MM.1S (cell line): ENCODE measurements at regions not wholly inside any gene's neighbourhood (a gene's known extent, or its start where the extent isn't known, plus 50 kb on each side); places are given as distances from the start of the nearest gene placed in this dataset.

Experiments used
- DNase-seq: peaks from one replicate; pipeline ENCODE4 v3.0.0-alpha.2; 2015
- H2AFZ ChIP-seq: fragments of 300-600 bp; sonication (generic); 2 replicates; pipeline ENCODE4 v1.6.0; 2016; ENCODE audit warnings: antibody characterized with exemption, low read length
- H3F3A ChIP-seq: fragments of 300-600 bp; sonication (generic); 2 replicates; pipeline ENCODE4 v1.6.1; 2016; ENCODE audit warnings: mild to moderate bottlenecking, antibody characterized with exemption, low read length, moderate library complexity, mixed read lengths; ENCODE audit not compliant: insufficient read depth
- H3K27ac ChIP-seq: fragments of 300-600 bp; sonication (generic); 2 replicates; pipeline ENCODE4 v1.5.1; 2016; ENCODE audit warnings: mild to moderate bottlenecking, low read length
- H3K27me3 ChIP-seq: fragments of 300-600 bp; sonication (generic); replicated peaks from 2 replicates; pipeline ENCODE4 v1.6.0; 2016; ENCODE audit warnings: low read length; ENCODE audit not compliant: insufficient read depth
- H3K36me3 ChIP-seq: fragments of 300-600 bp; sonication (generic); replicated peaks from 2 replicates; pipeline ENCODE4 v1.6.1; 2016; ENCODE audit warnings: mild to moderate bottlenecking, low read length, mixed read lengths; ENCODE audit not compliant: insufficient read depth
- H3K4me1 ChIP-seq: fragments of 300-600 bp; sonication (generic); 2 replicates; pipeline ENCODE4 v1.6.1; 2016; ENCODE audit warnings: low read length, mixed read lengths
- H3K4me2 ChIP-seq: fragments of 300-600 bp; sonication (generic); 2 replicates; pipeline ENCODE4 v1.6.0; 2016; ENCODE audit warnings: low read depth, low read length
- H3K4me3 ChIP-seq: fragments of 300-600 bp; sonication (generic); 2 replicates; pipeline ENCODE4 v1.5.1; 2016; ENCODE audit warnings: low read length, mixed read lengths
- H3K79me2 ChIP-seq: fragments of 300-600 bp; sonication (generic); 2 replicates; pipeline ENCODE4 v1.6.1; 2016; ENCODE audit warnings: mixed run types, low read length, mixed read lengths
- H3K9ac ChIP-seq: fragments of 300-600 bp; sonication (generic); 2 replicates; pipeline ENCODE4 v1.6.1; 2016; ENCODE audit warnings: low read length, mixed read lengths
- H3K9me2 ChIP-seq: fragments of 300-600 bp; sonication (generic); replicated peaks from 2 replicates; pipeline ENCODE4 v1.6.1; 2016; ENCODE audit warnings: mild to moderate bottlenecking, low read length, mixed read lengths; ENCODE audit not compliant: insufficient read depth
- H3K9me3 ChIP-seq: fragments of 300-600 bp; sonication (generic); replicated peaks from 2 replicates; pipeline ENCODE4 v1.6.1; 2016; ENCODE audit warnings: mild to moderate bottlenecking, low read length, mixed read lengths; ENCODE audit not compliant: insufficient read depth
- H4K20me1 ChIP-seq: fragments of 300-600 bp; sonication (generic); 2 replicates; pipeline ENCODE4 v1.6.1; 2016; ENCODE audit warnings: mild to moderate bottlenecking, low read length, moderate library complexity, mixed read lengths; ENCODE audit not compliant: insufficient read depth
- EZH2 ChIP-seq: fragments of 300-600 bp; sonication (generic); optimal IDR thresholded peaks from 2 replicates; pipeline ENCODE3; 2017; ENCODE audit warnings: low read depth, mild to moderate bottlenecking, antibody characterized with exemption, low read length, mixed read lengths
- EZH2phosphoT487 ChIP-seq: fragments of 300-600 bp; sonication (generic); IDR thresholded peaks from 2 replicates; pipeline ENCODE4 v1.6.1; 2018; ENCODE audit warnings: antibody characterized with exemption, low read length
- TF ChIP-seq, protein P1 (sequence below): fragments of 300-600 bp; sonication (generic); IDR thresholded peaks from 2 replicates; pipeline ENCODE4 v1.5.1; 2016; ENCODE audit warnings: antibody characterized with exemption, low read length, mixed read lengths

DNA sequence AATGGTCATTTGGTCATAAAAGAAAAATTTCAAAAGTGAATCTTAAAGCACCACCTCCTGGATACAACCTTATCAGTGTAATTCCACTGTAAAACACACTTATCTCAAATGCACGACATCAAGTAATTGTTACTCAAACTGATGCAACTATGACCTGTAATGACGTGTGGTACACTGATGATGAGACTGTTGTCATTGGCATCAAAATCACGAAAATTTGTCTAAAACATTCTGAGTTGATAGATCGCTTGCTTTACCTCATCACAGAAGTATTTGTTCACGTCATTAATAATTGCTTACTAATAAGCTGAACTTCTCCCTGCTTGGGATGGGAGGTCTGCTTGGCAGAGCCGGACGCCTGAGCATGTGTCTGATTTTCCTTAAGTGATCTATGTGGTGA lies 221.8 kb upstream of the KLF6 start:
- Histone ChIP-seq H3K79me2 (no peaks in the 10 kb centered on the region), H3K4me3 (no peak overlapping the region), H3K4me2 (no peak overlapping the region), H4K20me1 (no peaks in the 10 kb centered on the region), H3K36me3 (no peaks in the 10 kb centered on the region), H3K9me3 (no peaks in the 10 kb centered on the region), H2AFZ (no peak overlapping the region), H3K27me3 (no peaks in the 10 kb centered on the region), H3F3A (no peaks in the 10 kb centered on the region), H3K9me2 (no peaks in the 10 kb centered on the region), H3K4me1 (no peaks in the 10 kb centered on the region), H3K27ac (no peak overlapping the region), H3K9ac (no peak overlapping the region)
- TF ChIP-seq, protein P1, sequence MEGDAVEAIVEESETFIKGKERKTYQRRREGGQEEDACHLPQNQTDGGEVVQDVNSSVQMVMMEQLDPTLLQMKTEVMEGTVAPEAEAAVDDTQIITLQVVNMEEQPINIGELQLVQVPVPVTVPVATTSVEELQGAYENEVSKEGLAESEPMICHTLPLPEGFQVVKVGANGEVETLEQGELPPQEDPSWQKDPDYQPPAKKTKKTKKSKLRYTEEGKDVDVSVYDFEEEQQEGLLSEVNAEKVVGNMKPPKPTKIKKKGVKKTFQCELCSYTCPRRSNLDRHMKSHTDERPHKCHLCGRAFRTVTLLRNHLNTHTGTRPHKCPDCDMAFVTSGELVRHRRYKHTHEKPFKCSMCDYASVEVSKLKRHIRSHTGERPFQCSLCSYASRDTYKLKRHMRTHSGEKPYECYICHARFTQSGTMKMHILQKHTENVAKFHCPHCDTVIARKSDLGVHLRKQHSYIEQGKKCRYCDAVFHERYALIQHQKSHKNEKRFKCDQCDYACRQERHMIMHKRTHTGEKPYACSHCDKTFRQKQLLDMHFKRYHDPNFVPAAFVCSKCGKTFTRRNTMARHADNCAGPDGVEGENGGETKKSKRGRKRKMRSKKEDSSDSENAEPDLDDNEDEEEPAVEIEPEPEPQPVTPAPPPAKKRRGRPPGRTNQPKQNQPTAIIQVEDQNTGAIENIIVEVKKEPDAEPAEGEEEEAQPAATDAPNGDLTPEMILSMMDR: no peak
- no peak for TF ChIP-seq EZH2phosphoT487
- TF ChIP-seq EZH2: no peak
- DNase-seq: no peak

DNA sequence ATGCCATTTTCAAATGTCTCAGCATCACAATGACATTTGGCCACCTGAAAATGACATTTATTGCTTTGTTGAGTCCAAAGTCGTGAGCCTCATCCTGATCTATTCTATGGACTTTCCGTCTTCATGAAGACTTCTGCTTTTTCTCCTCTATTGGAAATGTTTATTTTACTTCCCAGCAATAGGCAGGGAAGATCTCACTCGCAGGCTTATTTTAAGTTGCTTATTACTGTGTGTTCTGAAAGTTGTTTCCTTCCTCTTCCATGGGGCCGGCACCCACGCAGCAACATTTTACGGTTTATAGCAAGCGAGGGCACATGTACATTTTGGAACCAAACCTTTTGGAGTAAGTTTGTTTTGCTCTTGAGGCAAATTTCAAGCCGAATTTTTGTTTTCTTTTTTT lies 221.0 kb upstream of the KLF6 start:
- H3K9ac ChIP-seq: no peak overlapping the region
- H3F3A ChIP-seq: no peaks in the 10 kb centered on the region
- no peaks in the 10 kb centered on the region for H3K36me3 ChIP-seq
- no peak overlapping the region for H3K4me2 ChIP-seq
- H3K4me1 ChIP-seq: no peaks in the 10 kb centered on the region
- no peak overlapping the region for H2AFZ ChIP-seq
- DNase-seq: no peak
- H3K9me2 ChIP-seq: no peaks in the 10 kb centered on the region
- no peaks in the 10 kb centered on the region for H4K20me1 ChIP-seq
- H3K9me3 ChIP-seq: no peaks in the 10 kb centered on the region
- no peaks in the 10 kb centered on the region for H3K79me2 ChIP-seq
- H3K27ac ChIP-seq: no peak overlapping the region
- no peaks in the 10 kb centered on the region for H3K27me3 ChIP-seq
- TF ChIP-seq EZH2phosphoT487 (no peak), EZH2 (no peak)
- TF ChIP-seq, protein P1: no peak
- H3K4me3 ChIP-seq: no peak overlapping the region

DNA sequence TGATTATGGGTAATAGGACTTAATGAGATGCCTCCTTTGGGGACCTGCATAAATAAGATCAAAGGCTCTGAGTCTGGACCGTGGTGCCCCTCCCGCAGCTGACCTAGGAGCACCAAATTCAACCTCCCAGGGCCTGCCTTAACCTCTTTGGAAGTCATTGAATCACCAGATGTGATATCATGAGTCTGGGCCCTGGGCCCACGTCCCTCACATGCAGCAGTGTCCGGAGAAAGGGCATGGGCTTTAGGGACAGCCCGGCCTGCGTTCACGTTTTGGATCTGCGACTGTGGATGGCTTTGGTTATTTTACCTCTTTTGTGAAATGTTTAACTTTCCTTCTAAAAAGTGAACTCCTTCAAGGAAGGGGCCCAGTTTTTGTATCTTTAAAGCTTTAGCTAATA lies 220.0 kb upstream of the KLF6 start:
- DNase-seq: no peak
- TF ChIP-seq EZH2phosphoT487 (no peak), EZH2 (no peak)
- TF ChIP-seq, protein P1: no peak
- no peaks in the 10 kb centered on the region for H3K79me2 ChIP-seq
- H3K4me1 ChIP-seq: no peaks in the 10 kb centered on the region
- H3K27me3 ChIP-seq: no peaks in the 10 kb centered on the region
- H3K9me3 ChIP-seq: no peaks in the 10 kb centered on the region
- H3K4me2 ChIP-seq: no peak overlapping the region
- H2AFZ ChIP-seq: no peak overlapping the region
- H4K20me1 ChIP-seq: no peaks in the 10 kb centered on the region
- no peak overlapping the region for H3K27ac ChIP-seq
- H3K4me3 ChIP-seq: no peak overlapping the region
- H3K36me3 ChIP-seq: no peaks in the 10 kb centered on the region
- H3K9me2 ChIP-seq: no peaks in the 10 kb centered on the region
- no peaks in the 10 kb centered on the region for H3F3A ChIP-seq
- H3K9ac ChIP-seq: no peak overlapping the region
